ENCODE measurements at regions not wholly inside any gene's neighbourhood (a gene's known extent, or its start where the extent isn't known, plus 50 kb on each side); places are given as distances from the start of the nearest gene placed in this dataset.
"Not testable (repeated sequence)": the region's sequence is repeated elsewhere in the genome, so short reads cannot be mapped to it uniquely, and the experiment has no call there.

DNA sequence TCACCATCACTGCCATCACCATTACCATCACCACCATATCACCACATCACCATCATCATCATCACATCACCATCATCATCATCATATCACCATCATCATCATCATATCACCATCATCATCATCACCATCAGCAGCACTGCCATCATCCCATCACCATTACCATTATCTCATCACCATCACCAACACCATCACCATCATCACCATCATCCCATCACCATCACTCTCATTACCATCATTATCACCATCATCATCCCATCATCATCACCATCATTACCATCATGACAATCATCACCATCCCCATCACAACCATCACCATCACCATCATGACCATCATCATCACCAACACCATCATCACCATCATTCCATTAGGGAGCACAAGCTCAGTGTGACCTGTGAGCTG lies 318.0 kb downstream of the ADGRD1 start:
- Mint-ChIP-seq H3K4me3 (ENCODE audit: unreplicated experiment) (no peak overlapping the region), H3K9me3 (ENCODE audit: unreplicated experiment) (peaks cover 4% of the 10 kb centered on the region), H3K4me1 (ENCODE audit: unreplicated experiment) (peaks cover 9% of the 10 kb centered on the region), H3K27ac (ENCODE audit: unreplicated experiment) (no peak overlapping the region), H3K36me3 (ENCODE audit: low read depth, unreplicated experiment) (peaks cover 4% of the 10 kb centered on the region), H3K27me3 (ENCODE audit: unreplicated experiment) (peaks cover 5% of the 10 kb centered on the region)
- TF ChIP-seq, protein P1, sequence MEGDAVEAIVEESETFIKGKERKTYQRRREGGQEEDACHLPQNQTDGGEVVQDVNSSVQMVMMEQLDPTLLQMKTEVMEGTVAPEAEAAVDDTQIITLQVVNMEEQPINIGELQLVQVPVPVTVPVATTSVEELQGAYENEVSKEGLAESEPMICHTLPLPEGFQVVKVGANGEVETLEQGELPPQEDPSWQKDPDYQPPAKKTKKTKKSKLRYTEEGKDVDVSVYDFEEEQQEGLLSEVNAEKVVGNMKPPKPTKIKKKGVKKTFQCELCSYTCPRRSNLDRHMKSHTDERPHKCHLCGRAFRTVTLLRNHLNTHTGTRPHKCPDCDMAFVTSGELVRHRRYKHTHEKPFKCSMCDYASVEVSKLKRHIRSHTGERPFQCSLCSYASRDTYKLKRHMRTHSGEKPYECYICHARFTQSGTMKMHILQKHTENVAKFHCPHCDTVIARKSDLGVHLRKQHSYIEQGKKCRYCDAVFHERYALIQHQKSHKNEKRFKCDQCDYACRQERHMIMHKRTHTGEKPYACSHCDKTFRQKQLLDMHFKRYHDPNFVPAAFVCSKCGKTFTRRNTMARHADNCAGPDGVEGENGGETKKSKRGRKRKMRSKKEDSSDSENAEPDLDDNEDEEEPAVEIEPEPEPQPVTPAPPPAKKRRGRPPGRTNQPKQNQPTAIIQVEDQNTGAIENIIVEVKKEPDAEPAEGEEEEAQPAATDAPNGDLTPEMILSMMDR (IDR thresholded peaks at IDR 0.05; ENCODE audit: unreplicated experiment): no peak
- DNase-seq (ENCODE audit: low spot score): no peak

DNA sequence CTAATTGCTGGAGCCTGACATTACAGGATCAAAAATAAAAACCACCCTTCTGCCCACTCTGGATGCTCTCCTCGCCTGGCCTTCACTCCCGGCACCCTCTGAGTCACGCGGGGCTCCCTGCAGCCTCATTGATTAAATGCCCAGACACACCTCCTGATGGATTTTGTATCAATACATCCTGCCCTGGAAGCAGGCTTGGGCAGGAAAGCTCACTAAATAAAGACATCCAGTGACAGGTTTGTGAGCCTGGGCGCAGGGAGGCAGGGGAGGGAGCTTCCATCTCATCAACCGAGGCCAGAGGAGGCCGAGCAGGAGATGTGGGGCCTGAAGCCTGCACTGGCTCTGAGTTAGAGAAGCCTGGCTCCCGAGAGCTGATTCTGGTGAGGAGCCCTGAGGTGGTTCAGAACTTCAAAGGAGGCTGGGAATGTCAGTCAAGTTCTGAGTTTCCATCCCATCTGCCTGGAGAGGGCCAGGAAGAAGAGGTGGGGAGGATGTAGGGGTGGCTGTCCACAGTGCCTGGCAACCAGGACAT lies 318.6 kb downstream of the ADGRD1 start:
- not testable (repeated sequence) for H3K27ac Mint-ChIP-seq (ENCODE audit: unreplicated experiment); H3K36me3 Mint-ChIP-seq (ENCODE audit: low read depth, unreplicated experiment); H3K27me3 Mint-ChIP-seq (ENCODE audit: unreplicated experiment); H3K4me3 Mint-ChIP-seq (ENCODE audit: unreplicated experiment); DNase-seq (ENCODE audit: low spot score); H3K9me3 Mint-ChIP-seq (ENCODE audit: unreplicated experiment); H3K4me1 Mint-ChIP-seq (ENCODE audit: unreplicated experiment)

DNA sequence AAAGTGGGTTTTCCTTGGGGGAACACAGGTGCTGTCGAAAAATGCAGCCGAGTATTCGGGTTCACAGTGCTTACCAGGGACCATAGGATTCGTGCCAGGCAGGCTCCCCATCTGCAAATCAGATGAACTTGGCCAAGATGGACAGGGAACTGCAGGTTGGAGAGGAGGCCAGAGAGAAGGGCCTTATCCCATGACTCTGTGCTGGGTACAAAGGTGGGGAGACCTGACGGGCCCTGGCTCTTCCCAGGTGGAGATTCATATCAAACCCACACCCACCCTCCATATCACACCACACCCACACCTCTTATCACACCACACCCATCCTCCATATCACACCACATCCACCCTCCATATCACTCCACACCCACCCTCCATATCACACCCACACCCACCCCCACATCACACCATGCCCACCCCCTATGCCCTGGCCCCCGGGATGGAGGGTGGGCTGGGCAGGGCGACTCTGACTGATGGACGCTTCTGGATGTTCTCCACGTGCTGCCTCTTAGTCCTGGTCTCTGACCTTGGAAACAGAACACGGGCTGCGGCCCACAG lies 319.7 kb downstream of the ADGRD1 start:
- TF ChIP-seq, protein P1 (IDR thresholded peaks at IDR 0.05; ENCODE audit: unreplicated experiment): no peak
- Mint-ChIP-seq H3K9me3 (ENCODE audit: unreplicated experiment) (no peaks in the 10 kb centered on the region), H3K4me3 (ENCODE audit: unreplicated experiment) (no peak overlapping the region), H3K36me3 (ENCODE audit: low read depth, unreplicated experiment) (no peaks in the 10 kb centered on the region), H3K4me1 (ENCODE audit: unreplicated experiment) (peaks cover 4% of the 10 kb centered on the region), H3K27me3 (ENCODE audit: unreplicated experiment) (peaks cover 2% of the 10 kb centered on the region), H3K27ac (ENCODE audit: unreplicated experiment) (no peak overlapping the region)
- no peak for DNase-seq (ENCODE audit: low spot score)

DNA sequence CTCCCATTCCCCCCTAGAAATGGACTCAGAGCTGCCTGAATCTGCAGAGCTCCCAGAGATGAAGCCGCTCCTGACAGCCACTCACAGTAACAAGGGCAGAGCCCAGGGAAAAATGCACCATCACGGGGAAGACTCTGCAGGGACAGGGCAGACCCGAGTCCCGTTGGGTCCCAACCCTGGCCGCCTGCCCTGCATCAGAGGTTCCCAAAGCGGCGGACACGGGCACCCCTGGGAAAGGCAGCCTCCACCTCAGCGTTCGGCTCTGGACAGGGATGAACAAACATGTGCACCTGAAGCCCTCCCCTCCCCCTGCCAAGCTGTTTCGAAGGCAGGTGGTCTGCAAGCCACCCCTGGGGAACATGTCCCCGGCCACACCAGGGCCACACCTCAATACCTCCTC lies 320.4 kb downstream of the ADGRD1 start:
- no peak overlapping the region for H3K4me3 Mint-ChIP-seq (ENCODE audit: unreplicated experiment)
- H3K4me1 Mint-ChIP-seq (ENCODE audit: unreplicated experiment): peaks cover 4% of the 10 kb centered on the region
- DNase-seq (ENCODE audit: low spot score): no peak

DNA sequence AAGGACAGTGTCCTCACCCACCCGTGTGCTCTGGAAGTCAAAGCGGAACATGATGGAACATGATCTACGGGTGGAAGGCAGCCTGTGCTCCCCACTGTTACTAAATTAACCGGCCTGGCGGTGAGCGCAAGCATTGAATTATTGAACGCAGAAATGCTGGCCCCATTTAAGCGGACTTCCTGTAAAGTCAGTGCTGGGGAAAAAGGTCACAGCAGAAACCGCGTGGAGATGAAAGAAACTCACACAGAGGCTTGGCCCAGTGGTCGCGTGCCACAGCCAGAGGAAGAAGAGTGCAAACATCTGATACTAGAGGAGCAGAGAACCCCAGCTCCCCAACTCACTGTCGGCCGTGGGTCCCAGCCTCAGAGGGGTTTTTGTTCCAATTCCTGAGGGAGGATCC lies 321.2 kb downstream of the ADGRD1 start:
- Mint-ChIP-seq H3K36me3 (ENCODE audit: low read depth, unreplicated experiment) (peaks cover 3% of the 10 kb centered on the region), H3K4me1 (ENCODE audit: unreplicated experiment) (peaks cover 4% of the 10 kb centered on the region), H3K4me3 (ENCODE audit: unreplicated experiment) (no peak overlapping the region), H3K27ac (ENCODE audit: unreplicated experiment) (no peak overlapping the region), H3K27me3 (ENCODE audit: unreplicated experiment) (peaks cover 4% of the 10 kb centered on the region), H3K9me3 (ENCODE audit: unreplicated experiment) (no peaks in the 10 kb centered on the region)
- DNase-seq (ENCODE audit: low spot score): no peak
- TF ChIP-seq, protein P1 (IDR thresholded peaks at IDR 0.05; ENCODE audit: unreplicated experiment): no peak

More for the DNA sequence above, 320.4 kb downstream of the ADGRD1 start:
- no peak overlapping the region for H3K27ac Mint-ChIP-seq (ENCODE audit: unreplicated experiment)
- H3K9me3 Mint-ChIP-seq (ENCODE audit: unreplicated experiment): no peaks in the 10 kb centered on the region
- no peaks in the 10 kb centered on the region for H3K36me3 Mint-ChIP-seq (ENCODE audit: low read depth, unreplicated experiment)
- TF ChIP-seq, protein P1 (IDR thresholded peaks at IDR 0.05; ENCODE audit: unreplicated experiment): no peak
- H3K27me3 Mint-ChIP-seq (ENCODE audit: unreplicated experiment): peaks cover 2% of the 10 kb centered on the region
